ENCODE measurements at regions not wholly inside any gene's neighbourhood (a gene's known extent, or its start where the extent isn't known, plus 50 kb on each side); places are given as distances from the start of the nearest gene placed in this dataset.
"Not testable (repeated sequence)": the region's sequence is repeated elsewhere in the genome, so short reads cannot be mapped to it uniquely, and the experiment has no call there.

DNA sequence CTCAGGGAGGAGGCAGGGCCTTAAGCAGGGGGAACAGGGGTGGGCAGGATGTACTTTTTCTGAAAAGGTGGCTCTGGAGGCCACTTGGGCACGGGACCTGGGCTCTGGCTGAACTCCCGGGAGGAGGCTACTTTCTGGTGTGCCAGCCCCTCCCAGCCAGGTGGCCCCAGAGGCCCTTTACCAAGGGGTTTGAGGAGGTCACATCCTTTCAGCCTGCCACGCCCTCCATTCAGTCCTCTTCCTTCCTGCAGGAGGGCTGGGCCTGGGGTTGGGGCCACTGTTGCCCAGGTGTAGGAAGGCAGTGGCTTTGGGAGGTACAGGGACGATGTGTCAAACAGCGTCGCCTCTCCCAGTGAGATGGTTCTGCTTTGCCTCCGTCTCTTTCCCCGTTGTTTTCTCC, 172.5 kb downstream of the ADRA2C start:
- WGBS (ENCODE audit: extremely low coverage, insufficient coverage, insufficient read length) = no CpG with 5 or more reads among the region's 8 CpGs
- peak overlapping the region; percentile 91 for H2BK12ac ChIP-seq (ENCODE audit: low read length)
- not testable (repeated sequence) for H3K79me1 ChIP-seq (ENCODE audit: low read length); H4K12ac ChIP-seq (ENCODE audit: low read depth, low read length); H3K27me3 ChIP-seq (ENCODE audit: insufficient read depth, low read length); H3K27ac ChIP-seq (ENCODE audit: low read depth, low read length); H3K23ac ChIP-seq (ENCODE audit: low read length); DNase-seq; H2AFZ ChIP-seq (ENCODE audit: insufficient read depth, low read length, poor library complexity); H4K8ac ChIP-seq (ENCODE audit: low read depth, low read length); H3K4ac ChIP-seq (ENCODE audit: low read depth, low read length); H3K14ac ChIP-seq (ENCODE audit: low read length); H3K79me2 ChIP-seq (ENCODE audit: control insufficient read depth, insufficient read depth, low read length, poor library complexity); H3K4me1 ChIP-seq (ENCODE audit: control insufficient read depth in 1 of 2, insufficient read depth in 2 of 2, low read length in 2 of 2); H3K36me3 ChIP-seq (ENCODE audit: control insufficient read depth in 1 of 2, insufficient read depth in 2 of 2, low read length in 2 of 2); H3K4me3 ChIP-seq (ENCODE audit: low read depth, low read length); H2BK5ac ChIP-seq (ENCODE audit: low read depth, low read length, poor library complexity); H3K4me2 ChIP-seq (ENCODE audit: low read length); H3K9ac ChIP-seq (ENCODE audit: low read length); H3K9me3 ChIP-seq (ENCODE audit: insufficient read depth, low read depth, low read length)
- H2AK5ac ChIP-seq (ENCODE audit: low read length) = peak overlapping the region; percentile 74
- H4K91ac ChIP-seq (ENCODE audit: low read depth, low read length) = peak overlapping the region; percentile 62
- peak overlapping the region; percentile 59 for H3K18ac ChIP-seq (ENCODE audit: low read length)
- peak overlapping the region; percentile 60 for H2BK120ac ChIP-seq (ENCODE audit: insufficient read depth, low read length, poor library complexity)

GRCh38 chr4:3939954-3940591, 173.9 kb downstream of the ADRA2C start:
- Histone ChIP-seq H4K8ac (ENCODE audit: low read depth, low read length) (peak overlapping the region; percentile 53), H3K18ac (ENCODE audit: low read length) (peak overlapping the region; percentile 40), H2BK120ac (ENCODE audit: insufficient read depth, low read length, poor library complexity) (peak overlapping the region; percentile 68), H3K4ac (ENCODE audit: low read depth, low read length) (peak overlapping the region; percentile 62), H2BK5ac (ENCODE audit: low read depth, low read length, poor library complexity) (peak overlapping the region; percentile 27), H3K14ac (ENCODE audit: low read length) (peak overlapping the region; percentile 48), H3K27ac (ENCODE audit: low read depth, low read length) (peak overlapping the region; percentile 69), H2BK12ac (ENCODE audit: low read length) (peak overlapping the region; percentile 72), H4K91ac (ENCODE audit: low read depth, low read length) (peak overlapping the region; percentile 90)
- H3K4me1 ChIP-seq (ENCODE audit: control insufficient read depth in 1 of 2, insufficient read depth in 2 of 2, low read length in 2 of 2); H2AK5ac ChIP-seq (ENCODE audit: low read length); H3K4me3 ChIP-seq (ENCODE audit: low read depth, low read length); H3K23ac ChIP-seq (ENCODE audit: low read length); H4K12ac ChIP-seq (ENCODE audit: low read depth, low read length); H3K79me2 ChIP-seq (ENCODE audit: control insufficient read depth, insufficient read depth, low read length, poor library complexity); H3K4me2 ChIP-seq (ENCODE audit: low read length); H3K27me3 ChIP-seq (ENCODE audit: insufficient read depth, low read length); H3K9ac ChIP-seq (ENCODE audit: low read length); H3K79me1 ChIP-seq (ENCODE audit: low read length); H3K36me3 ChIP-seq (ENCODE audit: control insufficient read depth in 1 of 2, insufficient read depth in 2 of 2, low read length in 2 of 2); H2AFZ ChIP-seq (ENCODE audit: insufficient read depth, low read length, poor library complexity); H3K9me3 ChIP-seq (ENCODE audit: insufficient read depth, low read depth, low read length): not testable (repeated sequence)
- whole genome bisulfite sequencing (ENCODE audit: extremely low coverage, insufficient coverage, insufficient read length) = no CpG with 5 or more reads among the region's 10 CpGs
- DNase-seq = peak in 1 of 2 donors; percentile 18

GRCh38 chr4:3941735-3942522, 175.7 kb downstream of the ADRA2C start:
- not testable (repeated sequence) for H4K8ac ChIP-seq (ENCODE audit: low read depth, low read length); H3K4ac ChIP-seq (ENCODE audit: low read depth, low read length); H3K4me3 ChIP-seq (ENCODE audit: low read depth, low read length); H2BK5ac ChIP-seq (ENCODE audit: low read depth, low read length, poor library complexity); H3K18ac ChIP-seq (ENCODE audit: low read length); H2AK5ac ChIP-seq (ENCODE audit: low read length); H3K23ac ChIP-seq (ENCODE audit: low read length); H3K79me1 ChIP-seq (ENCODE audit: low read length); H3K79me2 ChIP-seq (ENCODE audit: control insufficient read depth, insufficient read depth, low read length, poor library complexity); H4K12ac ChIP-seq (ENCODE audit: low read depth, low read length); DNase-seq; H3K14ac ChIP-seq (ENCODE audit: low read length); H3K27ac ChIP-seq (ENCODE audit: low read depth, low read length); H2AFZ ChIP-seq (ENCODE audit: insufficient read depth, low read length, poor library complexity); H2BK12ac ChIP-seq (ENCODE audit: low read length); H3K36me3 ChIP-seq (ENCODE audit: control insufficient read depth in 1 of 2, insufficient read depth in 2 of 2, low read length in 2 of 2); H3K4me1 ChIP-seq (ENCODE audit: control insufficient read depth in 1 of 2, insufficient read depth in 2 of 2, low read length in 2 of 2); H3K4me2 ChIP-seq (ENCODE audit: low read length); H3K9me3 ChIP-seq (ENCODE audit: insufficient read depth, low read depth, low read length); H3K9ac ChIP-seq (ENCODE audit: low read length); H3K27me3 ChIP-seq (ENCODE audit: insufficient read depth, low read length)
- H4K91ac ChIP-seq (ENCODE audit: low read depth, low read length) = peak overlapping the region; percentile 28
- WGBS (ENCODE audit: extremely low coverage, insufficient coverage, insufficient read length) = no CpG with 5 or more reads among the region's 17 CpGs
- H2BK120ac ChIP-seq (ENCODE audit: insufficient read depth, low read length, poor library complexity) = peak overlapping the region; percentile 20

DNA sequence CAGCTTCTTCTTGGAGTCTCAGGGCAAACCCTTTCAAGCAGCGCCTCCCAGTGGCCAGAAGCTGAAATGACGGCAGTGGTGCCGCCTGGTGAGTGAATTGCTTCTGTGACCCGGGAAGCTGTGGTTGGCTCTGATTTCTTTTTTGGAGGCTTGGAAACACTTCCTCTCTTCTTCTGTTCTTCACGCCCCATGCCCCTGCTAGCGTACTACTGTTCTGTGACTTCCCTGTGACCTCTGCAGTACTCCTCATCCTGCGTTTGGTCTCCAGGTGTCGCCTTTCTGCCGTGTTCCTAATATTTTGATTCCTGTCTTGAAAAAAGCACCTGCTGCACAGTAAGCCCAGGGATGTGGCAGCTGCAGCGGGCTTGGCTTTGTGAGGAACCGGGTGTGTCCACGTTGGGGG, 176.4 kb downstream of the ADRA2C start:
- not testable (repeated sequence) for H2BK12ac ChIP-seq (ENCODE audit: low read length); H2BK120ac ChIP-seq (ENCODE audit: insufficient read depth, low read length, poor library complexity); H3K14ac ChIP-seq (ENCODE audit: low read length); H2AK5ac ChIP-seq (ENCODE audit: low read length); H3K9ac ChIP-seq (ENCODE audit: low read length); H2BK5ac ChIP-seq (ENCODE audit: low read depth, low read length, poor library complexity); H3K18ac ChIP-seq (ENCODE audit: low read length); H3K27me3 ChIP-seq (ENCODE audit: insufficient read depth, low read length); DNase-seq; H3K4me1 ChIP-seq (ENCODE audit: control insufficient read depth in 1 of 2, insufficient read depth in 2 of 2, low read length in 2 of 2); H3K27ac ChIP-seq (ENCODE audit: low read depth, low read length); H3K79me2 ChIP-seq (ENCODE audit: control insufficient read depth, insufficient read depth, low read length, poor library complexity); H4K8ac ChIP-seq (ENCODE audit: low read depth, low read length); H3K36me3 ChIP-seq (ENCODE audit: control insufficient read depth in 1 of 2, insufficient read depth in 2 of 2, low read length in 2 of 2); H3K4ac ChIP-seq (ENCODE audit: low read depth, low read length); H2AFZ ChIP-seq (ENCODE audit: insufficient read depth, low read length, poor library complexity); H3K79me1 ChIP-seq (ENCODE audit: low read length); H4K91ac ChIP-seq (ENCODE audit: low read depth, low read length); H3K23ac ChIP-seq (ENCODE audit: low read length); H3K9me3 ChIP-seq (ENCODE audit: insufficient read depth, low read depth, low read length); H4K12ac ChIP-seq (ENCODE audit: low read depth, low read length); H3K4me3 ChIP-seq (ENCODE audit: low read depth, low read length); H3K4me2 ChIP-seq (ENCODE audit: low read length)
- no CpG with 5 or more reads among the region's 12 CpGs for WGBS (ENCODE audit: extremely low coverage, insufficient coverage, insufficient read length)

Data from trophoblast cell (in vitro differentiated cells and primary cell).